PC-3 (cell line): ENCODE measurements at regions not wholly inside any gene's neighbourhood (a gene's known extent, or its start where the extent isn't known, plus 50 kb on each side); places are given as distances from the start of the nearest gene placed in this dataset.

ENCODE experiments used
- ATAC-seq: fragments of 200-7000 bp; cut with Tn5 transposase; 2 replicates; pipeline ENCODE4 v1.9.1; 2020; ENCODE audit warnings: mild to moderate bottlenecking, moderate library complexity
- BruUV-seq: library from RNA; stranded (reverse); fragments of 400-500 nt; replicated peaks from 2 replicates; lab custom pipeline; 2021; lab: Mats Ljungman, UMichigan
- CTCF ChIA-PET: fragments of 300-600 bp; sonication (Branson Sonifier 250); formaldehyde crosslinking; loops from one replicate; lab custom pipeline; 2022; ENCODE audit warnings: antibody characterized with exemption; lab: Charles Lee
- POLR2A ChIA-PET: fragments of 300-600 bp; sonication (Branson Sonifier 250); formaldehyde crosslinking; loops from one replicate; lab custom pipeline; 2022; ENCODE audit warnings: antibody characterized with exemption; ENCODE audit not compliant: unreplicated experiment; lab: Charles Lee
- DNase-seq: peaks from one replicate; pipeline ENCODE4 v3.0.0-alpha.2; 2015
- H2AFZ ChIP-seq: fragments of 300-600 bp; sonication (generic); 2 replicates; pipeline ENCODE4 v1.6.0; 2016; ENCODE audit warnings: antibody characterized with exemption, low read length
- H3F3A ChIP-seq: fragments of 300-600 bp; sonication (generic); one replicate; pipeline ENCODE4 v1.6.0; 2017; ENCODE audit warnings: antibody characterized with exemption, low read length, control low read depth, mild to moderate bottlenecking; ENCODE audit not compliant: unreplicated experiment
- H3K27ac ChIP-seq: fragments of 300-600 bp; sonication (generic); 2 replicates; pipeline ENCODE4 v1.5.1; 2016; ENCODE audit warnings: mild to moderate bottlenecking, low read length
- H3K27me3 ChIP-seq: fragments of 300-600 bp; sonication (generic); 2 replicates; pipeline ENCODE4 v1.6.1; 2016; ENCODE audit warnings: low read length, mixed read lengths
- H3K36me3 ChIP-seq: fragments of 300-600 bp; sonication (generic); 2 replicates; pipeline ENCODE4 v1.6.1; 2016; ENCODE audit warnings: low read depth, mixed run types, low read length, mixed read lengths
- H3K4me1 ChIP-seq: fragments of 300-600 bp; sonication (generic); 2 replicates; pipeline ENCODE4 v1.5.1; 2016; ENCODE audit warnings: low read length; ENCODE audit not compliant: insufficient read depth
- H3K4me2 ChIP-seq: fragments of 300-600 bp; sonication (generic); 2 replicates; pipeline ENCODE4 v1.6.0; 2016; ENCODE audit warnings: low read length
- H3K4me3 ChIP-seq: fragments of 300-600 bp; sonication (generic); 2 replicates; pipeline ENCODE4 v1.5.1; 2016; ENCODE audit warnings: mild to moderate bottlenecking, low read length, mixed read lengths
- H3K79me2 ChIP-seq: fragments of 300-600 bp; sonication (generic); 2 replicates; pipeline ENCODE4 v1.6.1; 2017; ENCODE audit warnings: low read length, mixed read lengths
- H3K9ac ChIP-seq: fragments of 300-600 bp; sonication (generic); 2 replicates; pipeline ENCODE4 v1.6.0; 2016; ENCODE audit warnings: mild to moderate bottlenecking, low read length
- H3K9me2 ChIP-seq: fragments of 300-600 bp; sonication (generic); replicated peaks from 2 replicates; pipeline ENCODE4 v1.6.1; 2016; ENCODE audit warnings: mixed run types, low read length, mixed read lengths
- H3K9me3 ChIP-seq: fragments of 300-600 bp; sonication (generic); 2 replicates; pipeline ENCODE4 v1.6.1; 2016; ENCODE audit warnings: low read length, mixed read lengths
- H4K20me1 ChIP-seq: fragments of 300-600 bp; sonication (generic); 2 replicates; pipeline ENCODE4 v1.6.1; 2016; ENCODE audit warnings: low read length, mixed read lengths
- EZH2 ChIP-seq: fragments of 300-600 bp; sonication (generic); IDR thresholded peaks from one replicate; pipeline ENCODE4 v1.6.1; 2017; ENCODE audit warnings: antibody characterized with exemption, mild to moderate bottlenecking, low read length; ENCODE audit not compliant: unreplicated experiment
- EZH2phosphoT487 ChIP-seq: fragments of 300-600 bp; sonication (generic); IDR thresholded peaks from 2 replicates; pipeline ENCODE4 v1.6.1; 2018; ENCODE audit warnings: mild to moderate bottlenecking, antibody characterized with exemption, low read length, borderline replicate concordance
- intact Hi-C: fragments of 100-400 bp; cut with micrococcal nuclease; formaldehyde crosslinking; loops from 2 replicates; pipeline ENCODE4 v1.9.0; 2023
- TF ChIP-seq, protein P1 (sequence below): fragments of 300-600 bp; sonication (generic); conservative IDR thresholded peaks from 2 replicates; pipeline ENCODE4 v1.5.1; 2017; ENCODE audit warnings: antibody characterized with exemption, low read depth, mild to moderate bottlenecking, low read length

DNA sequence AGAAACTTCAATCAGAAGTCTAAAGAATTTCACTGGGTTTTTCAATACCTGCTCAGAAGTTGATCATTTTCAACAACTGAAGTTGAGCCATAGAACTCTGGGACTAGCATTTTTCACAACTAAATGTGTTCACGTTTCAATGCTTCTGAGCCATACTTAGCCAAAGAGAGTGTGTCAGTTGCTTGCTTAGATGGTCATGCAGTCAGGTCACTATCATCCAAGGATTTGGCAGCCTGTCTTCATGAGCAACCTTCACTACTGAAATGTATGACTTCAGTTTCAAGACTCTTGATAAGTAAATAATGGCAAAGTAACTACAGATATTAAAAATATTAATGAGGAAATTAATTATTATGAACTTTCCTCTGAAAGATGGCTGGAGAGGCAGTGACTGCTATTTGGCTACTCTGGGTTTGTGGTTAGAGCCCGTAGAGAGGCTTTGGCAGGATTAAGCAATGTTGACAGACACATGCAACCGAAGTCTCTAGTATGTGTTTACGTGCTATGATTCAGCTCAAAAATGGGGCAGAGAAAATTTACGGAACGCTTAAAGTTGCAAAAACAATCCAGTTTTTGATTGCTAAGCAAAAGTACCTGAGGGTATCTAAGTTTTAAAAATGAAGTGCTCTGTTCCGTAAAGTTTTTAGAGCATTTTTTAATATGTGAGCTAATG, 133.8 kb downstream of the GMNC start:
- Histone ChIP-seq H3K79me2 (no peaks in the 10 kb centered on the region), H3K36me3 (no peaks in the 10 kb centered on the region), H3K4me2 (no peak overlapping the region), H3K9me3 (no peaks in the 10 kb centered on the region), H3K9me2 (no peaks in the 10 kb centered on the region), H4K20me1 (no peaks in the 10 kb centered on the region), H3K4me1 (no peaks in the 10 kb centered on the region; the same call in 1 of the 2 replicates), H2AFZ (no peak overlapping the region), H3K27me3 (no peaks in the 10 kb centered on the region), H3F3A (no peaks in the 10 kb centered on the region), H3K27ac (no peak overlapping the region), H3K4me3 (no peak overlapping the region), H3K9ac (no peak overlapping the region)
- TF ChIP-seq EZH2phosphoT487 (no peak), EZH2 (no peak)
- TF ChIP-seq, protein P1, sequence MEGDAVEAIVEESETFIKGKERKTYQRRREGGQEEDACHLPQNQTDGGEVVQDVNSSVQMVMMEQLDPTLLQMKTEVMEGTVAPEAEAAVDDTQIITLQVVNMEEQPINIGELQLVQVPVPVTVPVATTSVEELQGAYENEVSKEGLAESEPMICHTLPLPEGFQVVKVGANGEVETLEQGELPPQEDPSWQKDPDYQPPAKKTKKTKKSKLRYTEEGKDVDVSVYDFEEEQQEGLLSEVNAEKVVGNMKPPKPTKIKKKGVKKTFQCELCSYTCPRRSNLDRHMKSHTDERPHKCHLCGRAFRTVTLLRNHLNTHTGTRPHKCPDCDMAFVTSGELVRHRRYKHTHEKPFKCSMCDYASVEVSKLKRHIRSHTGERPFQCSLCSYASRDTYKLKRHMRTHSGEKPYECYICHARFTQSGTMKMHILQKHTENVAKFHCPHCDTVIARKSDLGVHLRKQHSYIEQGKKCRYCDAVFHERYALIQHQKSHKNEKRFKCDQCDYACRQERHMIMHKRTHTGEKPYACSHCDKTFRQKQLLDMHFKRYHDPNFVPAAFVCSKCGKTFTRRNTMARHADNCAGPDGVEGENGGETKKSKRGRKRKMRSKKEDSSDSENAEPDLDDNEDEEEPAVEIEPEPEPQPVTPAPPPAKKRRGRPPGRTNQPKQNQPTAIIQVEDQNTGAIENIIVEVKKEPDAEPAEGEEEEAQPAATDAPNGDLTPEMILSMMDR: no peak
- CTCF ChIA-PET: no interaction called here
- peak; percentile 42 for DNase-seq
- intact Hi-C loops: no loop called here
- BruUV-seq: no TSS peak
- POLR2A ChIA-PET: no interaction called here
- ATAC-seq: no peak

DNA sequence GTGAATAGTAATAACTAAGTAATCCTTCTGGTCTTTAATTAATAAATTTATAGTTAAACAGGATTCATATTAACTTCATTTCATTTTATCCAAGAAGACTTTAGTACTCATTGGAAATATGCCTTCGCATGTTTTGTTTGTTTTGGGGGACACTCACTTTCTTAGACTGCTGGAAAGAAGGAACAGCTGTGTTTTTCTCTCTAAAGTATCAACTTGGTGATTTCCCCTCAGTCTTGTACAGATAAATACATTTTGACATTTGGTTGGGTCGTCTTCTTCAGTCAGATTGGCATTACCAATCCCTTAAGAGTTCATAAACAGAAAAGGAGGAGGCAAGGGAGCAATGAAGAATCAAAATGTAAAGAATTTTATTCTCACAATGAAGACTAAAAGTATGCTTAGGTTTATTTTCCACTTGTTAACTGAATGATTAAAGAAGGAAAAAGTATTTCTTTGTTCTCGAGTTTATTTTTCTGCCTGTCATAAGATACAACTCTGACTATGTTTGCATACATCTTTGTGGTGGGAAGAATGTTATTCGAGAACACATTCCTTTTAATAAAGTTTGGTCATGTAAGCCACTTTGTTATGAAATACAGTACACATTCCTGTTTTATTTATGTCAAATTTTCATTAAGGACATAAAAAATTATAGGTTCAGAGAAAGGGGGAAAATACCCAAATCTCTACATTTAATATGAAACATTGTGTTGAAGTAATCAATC, 140.2 kb downstream of the GMNC start:
- ChIA-PET CTCF (no interaction called here), POLR2A (no interaction called here)
- Histone ChIP-seq H3K4me1 (no peaks in the 10 kb centered on the region), H3F3A (no peaks in the 10 kb centered on the region), H3K27ac (no peak overlapping the region), H3K4me3 (no peak overlapping the region), H3K36me3 (no peaks in the 10 kb centered on the region), H3K4me2 (no peak overlapping the region), H3K9ac (no peak overlapping the region), H4K20me1 (no peaks in the 10 kb centered on the region), H3K9me3 (no peaks in the 10 kb centered on the region), H3K27me3 (no peaks in the 10 kb centered on the region), H3K9me2 (no peaks in the 10 kb centered on the region), H2AFZ (no peak overlapping the region), H3K79me2 (no peaks in the 10 kb centered on the region)
- no TSS peak for BruUV-seq
- ATAC-seq (no peak), DNase-seq (no peak)
- intact Hi-C loops: no loop called here
- no peak for TF ChIP-seq EZH2
- no peak for TF ChIP-seq EZH2phosphoT487
- TF ChIP-seq, protein P1: no peak

DNA sequence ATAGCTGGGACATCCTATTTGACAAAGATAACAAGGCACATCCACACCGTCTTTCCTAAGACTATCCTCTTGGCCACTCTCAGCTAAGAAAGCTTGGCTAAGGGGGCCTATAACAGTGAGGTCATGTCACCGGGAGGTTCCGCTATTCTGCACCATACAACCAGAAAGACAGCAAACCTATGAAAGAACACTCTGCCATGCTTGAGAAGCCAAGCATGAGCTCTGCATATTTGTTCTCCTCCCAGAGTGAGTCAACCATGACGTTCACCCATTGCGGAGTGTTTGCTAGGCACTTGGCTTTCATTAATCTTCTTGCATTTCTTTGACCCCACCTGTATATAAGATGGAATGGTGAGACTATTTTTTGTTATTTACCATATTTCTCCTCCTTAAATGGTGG, 141.2 kb downstream of the GMNC start:
- H3K9ac ChIP-seq: no peak overlapping the region
- BruUV-seq: no TSS peak
- no peaks in the 10 kb centered on the region for H3K9me2 ChIP-seq
- H3K4me1 ChIP-seq: no peaks in the 10 kb centered on the region
- H4K20me1 ChIP-seq: no peaks in the 10 kb centered on the region
- H3F3A ChIP-seq: no peaks in the 10 kb centered on the region
- intact Hi-C loops: no loop called here
- H3K79me2 ChIP-seq: no peaks in the 10 kb centered on the region
- DNase-seq (no peak), ATAC-seq (no peak)
- H2AFZ ChIP-seq: no peak overlapping the region
- TF ChIP-seq EZH2: no peak
- no peak for TF ChIP-seq EZH2phosphoT487
- no peaks in the 10 kb centered on the region for H3K9me3 ChIP-seq
- H3K4me2 ChIP-seq: no peak overlapping the region
- no peak overlapping the region for H3K27ac ChIP-seq
- ChIA-PET POLR2A (no interaction called here), CTCF (no interaction called here)
- no peaks in the 10 kb centered on the region for H3K36me3 ChIP-seq
- no peak overlapping the region for H3K4me3 ChIP-seq
- H3K27me3 ChIP-seq: no peaks in the 10 kb centered on the region
